Karpas-422 (cell line): ENCODE measurements at regions not wholly inside any gene's neighbourhood (a gene's known extent, or its start where the extent isn't known, plus 50 kb on each side); places are given as distances from the start of the nearest gene placed in this dataset.

Experiments used
- DNase-seq: peaks from one replicate; pipeline ENCODE4 v3.0.0-alpha.2; 2015
- H2AFZ ChIP-seq: fragments of 200-600 bp; sonication (generic); 2 replicates; pipeline ENCODE4 v1.6.1; 2014; ENCODE audit warnings: antibody characterized with exemption, low read length, mixed read lengths
- H3K27ac ChIP-seq: fragments of 200-600 bp; sonication (generic); 2 replicates; pipeline ENCODE4 v1.5.1; 2014; ENCODE audit warnings: mild to moderate bottlenecking, low read length, moderate library complexity
- H3K27me3 ChIP-seq: fragments of 200-600 bp; sonication (generic); 2 replicates; pipeline ENCODE4 v1.6.1; 2014; ENCODE audit warnings: low read length, mixed read lengths
- H3K36me3 ChIP-seq: fragments of 200-600 bp; sonication (generic); 2 replicates; pipeline ENCODE4 v1.6.1; 2014; ENCODE audit warnings: low read length, mixed read lengths; ENCODE audit not compliant: insufficient read depth
- H3K4me1 ChIP-seq: fragments of 200-600 bp; sonication (generic); 2 replicates; pipeline ENCODE4 v1.6.1; 2014; ENCODE audit warnings: mild to moderate bottlenecking, low read length, mixed read lengths
- H3K4me2 ChIP-seq: fragments of 200-600 bp; sonication (generic); 2 replicates; pipeline ENCODE4 v1.6.1; 2014; ENCODE audit warnings: low read length, low read depth, mild to moderate bottlenecking; ENCODE audit not compliant: poor library complexity, severe bottlenecking
- H3K4me3 ChIP-seq: fragments of 200-600 bp; sonication (generic); 2 replicates; pipeline ENCODE4 v1.5.1; 2014; ENCODE audit warnings: mild to moderate bottlenecking, antibody characterized with exemption, low read length, mixed read lengths
- H3K79me2 ChIP-seq: fragments of 200-600 bp; sonication (generic); 2 replicates; pipeline ENCODE4 v1.6.1; 2014; ENCODE audit warnings: mild to moderate bottlenecking, low read length, mixed read lengths
- H3K9ac ChIP-seq: fragments of 200-600 bp; sonication (generic); 2 replicates; pipeline ENCODE4 v1.6.0; 2014; ENCODE audit warnings: low read length
- H3K9me2 ChIP-seq: fragments of 200-600 bp; sonication (generic), shearing (Covaris generic); replicated peaks from 2 replicates; pipeline ENCODE4 v1.6.0; 2014; ENCODE audit warnings: mild to moderate bottlenecking, low read length, moderate library complexity; ENCODE audit not compliant: insufficient read depth
- H3K9me3 ChIP-seq: fragments of 300-700, 200-600 bp; sonication (generic); 2 replicates; pipeline ENCODE4 v1.6.1; 2014; ENCODE audit warnings: low read length, mixed read lengths
- H4K20me1 ChIP-seq: fragments of 200-600 bp; sonication (generic); 2 replicates; pipeline ENCODE4 v1.6.1; 2014; ENCODE audit warnings: mild to moderate bottlenecking, antibody characterized with exemption, low read length, low read depth; ENCODE audit not compliant: insufficient read depth

- H3K9ac ChIP-seq: no peak overlapping the region
- no peak overlapping the region for H2AFZ ChIP-seq
- no peak overlapping the region for H3K4me2 ChIP-seq
- no peaks in the 10 kb centered on the region for H3K4me1 ChIP-seq
- DNase-seq: no peak
- H4K20me1 ChIP-seq: no peaks in the 10 kb centered on the region
- H3K9me3 ChIP-seq: no peaks in the 10 kb centered on the region
- no peaks in the 10 kb centered on the region for H3K36me3 ChIP-seq
- H3K27me3 ChIP-seq: no peaks in the 10 kb centered on the region
- no peak overlapping the region for H3K27ac ChIP-seq
- no peaks in the 10 kb centered on the region for H3K9me2 ChIP-seq
- no peak overlapping the region for H3K4me3 ChIP-seq
- H3K79me2 ChIP-seq: no peaks in the 10 kb centered on the region
These were observed 60.8 kb upstream of the RNU6ATAC start for GRCh38 chr9:134225186-134225585.

GRCh38 chr9:134225816-134226215, 61.5 kb upstream of the RNU6ATAC start:
- Histone ChIP-seq H3K4me2 (no peak overlapping the region), H3K4me3 (no peak overlapping the region)
- no peak for DNase-seq

GRCh38 chr9:134226221-134226930, 62.0 kb upstream of the RNU6ATAC start:
- Histone ChIP-seq H3K27me3 (no peaks in the 10 kb centered on the region), H3K9me2 (no peaks in the 10 kb centered on the region), H3K9me3 (no peaks in the 10 kb centered on the region), H2AFZ (no peak overlapping the region), H4K20me1 (no peaks in the 10 kb centered on the region), H3K4me1 (no peaks in the 10 kb centered on the region), H3K4me2 (no peak overlapping the region), H3K4me3 (no peak overlapping the region), H3K36me3 (no peaks in the 10 kb centered on the region), H3K27ac (no peak overlapping the region), H3K9ac (no peak overlapping the region), H3K79me2 (no peaks in the 10 kb centered on the region)
- DNase-seq: no peak

More at GRCh38 chr9:134225816-134226215, 61.5 kb upstream of the RNU6ATAC start:
- no peaks in the 10 kb centered on the region for H3K4me1 ChIP-seq
- H4K20me1 ChIP-seq: no peaks in the 10 kb centered on the region
- H3K9me2 ChIP-seq: no peaks in the 10 kb centered on the region
- H2AFZ ChIP-seq: no peak overlapping the region
- H3K9ac ChIP-seq: no peak overlapping the region
- H3K79me2 ChIP-seq: no peaks in the 10 kb centered on the region
- no peak overlapping the region for H3K27ac ChIP-seq
- H3K9me3 ChIP-seq: no peaks in the 10 kb centered on the region
- no peaks in the 10 kb centered on the region for H3K36me3 ChIP-seq
- H3K27me3 ChIP-seq: no peaks in the 10 kb centered on the region

GRCh38 chr9:134227451-134228411, 63.4 kb upstream of the RNU6ATAC start:
- Histone ChIP-seq H3K36me3 (no peaks in the 10 kb centered on the region), H3K4me3 (no peak overlapping the region), H3K79me2 (no peaks in the 10 kb centered on the region), H3K9ac (no peak overlapping the region), H3K9me3 (no peaks in the 10 kb centered on the region), H2AFZ (no peak overlapping the region), H3K27ac (no peak overlapping the region), H3K4me2 (no peak overlapping the region), H4K20me1 (no peaks in the 10 kb centered on the region), H3K9me2 (no peaks in the 10 kb centered on the region), H3K27me3 (no peaks in the 10 kb centered on the region), H3K4me1 (no peaks in the 10 kb centered on the region)
- DNase-seq: no peak

GRCh38 chr9:134228649-134229048, 64.3 kb upstream of the RNU6ATAC start:
- Histone ChIP-seq H3K9ac (no peak overlapping the region), H3K4me1 (no peaks in the 10 kb centered on the region), H3K27me3 (no peaks in the 10 kb centered on the region), H4K20me1 (no peaks in the 10 kb centered on the region), H3K79me2 (no peaks in the 10 kb centered on the region), H3K4me3 (no peak overlapping the region), H3K9me3 (no peaks in the 10 kb centered on the region), H3K4me2 (no peak overlapping the region), H2AFZ (no peak overlapping the region), H3K36me3 (no peaks in the 10 kb centered on the region), H3K27ac (no peak overlapping the region), H3K9me2 (no peaks in the 10 kb centered on the region)
- DNase-seq: no peak

GRCh38 chr9:134229466-134230091, 65.2 kb upstream of the RNU6ATAC start:
- H3K9me2 ChIP-seq: no peaks in the 10 kb centered on the region
- no peaks in the 10 kb centered on the region for H3K9me3 ChIP-seq
- H3K79me2 ChIP-seq: no peaks in the 10 kb centered on the region
- H3K27me3 ChIP-seq: no peaks in the 10 kb centered on the region
- no peak overlapping the region for H3K4me3 ChIP-seq
- no peak overlapping the region for H2AFZ ChIP-seq
- no peak for DNase-seq
- no peak overlapping the region for H3K9ac ChIP-seq
- H4K20me1 ChIP-seq: no peaks in the 10 kb centered on the region
- no peaks in the 10 kb centered on the region for H3K4me1 ChIP-seq
- H3K27ac ChIP-seq: no peak overlapping the region
- H3K36me3 ChIP-seq: no peaks in the 10 kb centered on the region
- no peak overlapping the region for H3K4me2 ChIP-seq

- H3K9me3 ChIP-seq: no peaks in the 10 kb centered on the region
- no peak overlapping the region for H3K4me3 ChIP-seq
- H3K9ac ChIP-seq: no peak overlapping the region
- H3K27ac ChIP-seq: no peak overlapping the region
- no peaks in the 10 kb centered on the region for H3K79me2 ChIP-seq
- no peaks in the 10 kb centered on the region for H4K20me1 ChIP-seq
- H3K27me3 ChIP-seq: no peaks in the 10 kb centered on the region
- no peak for DNase-seq
- no peak overlapping the region for H3K4me2 ChIP-seq
- H3K9me2 ChIP-seq: no peaks in the 10 kb centered on the region
- H3K36me3 ChIP-seq: no peaks in the 10 kb centered on the region
- H2AFZ ChIP-seq: no peak overlapping the region
- no peaks in the 10 kb centered on the region for H3K4me1 ChIP-seq
These were observed 66.0 kb upstream of the RNU6ATAC start for GRCh38 chr9:134230092-134230941.
